HUES6 (cell line): ENCODE measurements at regions not wholly inside any gene's neighbourhood (a gene's known extent, or its start where the extent isn't known, plus 50 kb on each side); places are given as distances from the start of the nearest gene placed in this dataset.
"Not testable (repeated sequence)": the region's sequence is repeated elsewhere in the genome, so short reads cannot be mapped to it uniquely, and the experiment has no call there.

ENCODE experiments used
- H3K27ac ChIP-seq: 2 replicates; pipeline ENCODE4 v1.7.0; 2013; ENCODE audit warnings: low read depth, mild to moderate bottlenecking, low read length, inconsistent platforms
- H3K27me3 ChIP-seq: 2 replicates; pipeline ENCODE4 v1.6.1; 2013; ENCODE audit warnings: low read length; ENCODE audit not compliant: control insufficient read depth, insufficient read depth
- H3K36me3 ChIP-seq: 2 replicates; pipeline ENCODE4 v1.6.1; 2013; ENCODE audit warnings: low read length; ENCODE audit not compliant: control insufficient read depth, insufficient read depth
- H3K4me1 ChIP-seq: 2 replicates; pipeline ENCODE4 v1.6.1; 2013; ENCODE audit warnings: low read length; ENCODE audit not compliant: control insufficient read depth, insufficient read depth
- H3K4me3 ChIP-seq: 2 replicates; pipeline ENCODE4 v1.5.1; 2013; ENCODE audit warnings: low read depth, low read length
- H3K9ac ChIP-seq: one replicate; pipeline ENCODE4 v1.6.1; 2013; ENCODE audit warnings: mild to moderate bottlenecking, low read length
- H3K9me3 ChIP-seq: 2 replicates; pipeline ENCODE4 v1.6.1; 2013; ENCODE audit warnings: low read depth, low read length; ENCODE audit not compliant: control insufficient read depth, insufficient read depth

DNA sequence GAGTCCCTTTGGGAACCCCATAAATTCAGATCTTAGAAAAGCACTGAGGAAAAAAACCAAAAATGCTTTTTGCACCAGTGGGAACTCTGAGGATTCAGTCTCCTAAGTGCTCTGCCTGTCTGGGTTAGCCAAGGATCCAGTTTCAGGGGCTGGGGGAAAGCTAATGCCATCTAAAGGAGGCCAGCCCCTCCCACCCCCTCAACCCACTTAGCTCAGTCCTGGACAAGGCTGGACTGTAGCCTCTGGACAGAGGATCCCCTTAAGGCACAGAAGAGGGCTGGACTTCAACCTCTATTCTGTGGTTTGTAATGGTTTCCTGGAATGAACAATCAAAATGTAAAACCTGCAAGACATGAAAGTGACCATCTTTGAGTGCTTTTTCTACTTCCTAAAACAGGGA, 356.1 kb upstream of the ZFHX3 start:
- peaks cover 8% of the 10 kb centered on the region for H3K4me1 ChIP-seq
- no peaks in the 10 kb centered on the region for H3K36me3 ChIP-seq
- H3K9ac ChIP-seq: no peak overlapping the region
- no peak overlapping the region for H3K4me3 ChIP-seq
- H3K27ac ChIP-seq: no peak overlapping the region
- no peaks in the 10 kb centered on the region for H3K27me3 ChIP-seq
- no peaks in the 10 kb centered on the region for H3K9me3 ChIP-seq

- Histone ChIP-seq H3K36me3 (no peaks in the 10 kb centered on the region), H3K4me3 (no peak overlapping the region), H3K9me3 (no peaks in the 10 kb centered on the region), H3K9ac (no peak overlapping the region), H3K4me1 (peaks cover 8% of the 10 kb centered on the region), H3K27me3 (no peaks in the 10 kb centered on the region), H3K27ac (no peak overlapping the region)
Measured at GRCh38 chr16:73403291-73403690, 355.4 kb upstream of the ZFHX3 start.

- Histone ChIP-seq H3K27me3 (no peaks in the 10 kb centered on the region), H3K9me3 (no peaks in the 10 kb centered on the region)
Measured at GRCh38 chr16:73400951-73401350, 353.0 kb upstream of the ZFHX3 start.

GRCh38 chr16:73399997-73400396, 352.1 kb upstream of the ZFHX3 start:
- Histone ChIP-seq H3K27ac (no peak overlapping the region), H3K27me3 (no peaks in the 10 kb centered on the region), H3K4me3 (no peak overlapping the region), H3K4me1 (peaks cover 8% of the 10 kb centered on the region), H3K36me3 (no peaks in the 10 kb centered on the region), H3K9ac (no peak overlapping the region), H3K9me3 (no peaks in the 10 kb centered on the region)

More at GRCh38 chr16:73400951-73401350, 353.0 kb upstream of the ZFHX3 start:
- no peak overlapping the region for H3K27ac ChIP-seq
- H3K4me3 ChIP-seq: no peak overlapping the region
- no peak overlapping the region for H3K9ac ChIP-seq
- no peaks in the 10 kb centered on the region for H3K36me3 ChIP-seq
- H3K4me1 ChIP-seq: peaks cover 8% of the 10 kb centered on the region

- H3K27me3 ChIP-seq: no peaks in the 10 kb centered on the region
- no peak overlapping the region for H3K4me3 ChIP-seq
- H3K9ac ChIP-seq: no peak overlapping the region
- H3K36me3 ChIP-seq: no peaks in the 10 kb centered on the region
- H3K27ac ChIP-seq: no peak overlapping the region
- H3K9me3 ChIP-seq: no peaks in the 10 kb centered on the region
- H3K4me1 ChIP-seq: peaks cover 8% of the 10 kb centered on the region
Measured at GRCh38 chr16:73399486-73399885, 351.6 kb upstream of the ZFHX3 start.

DNA sequence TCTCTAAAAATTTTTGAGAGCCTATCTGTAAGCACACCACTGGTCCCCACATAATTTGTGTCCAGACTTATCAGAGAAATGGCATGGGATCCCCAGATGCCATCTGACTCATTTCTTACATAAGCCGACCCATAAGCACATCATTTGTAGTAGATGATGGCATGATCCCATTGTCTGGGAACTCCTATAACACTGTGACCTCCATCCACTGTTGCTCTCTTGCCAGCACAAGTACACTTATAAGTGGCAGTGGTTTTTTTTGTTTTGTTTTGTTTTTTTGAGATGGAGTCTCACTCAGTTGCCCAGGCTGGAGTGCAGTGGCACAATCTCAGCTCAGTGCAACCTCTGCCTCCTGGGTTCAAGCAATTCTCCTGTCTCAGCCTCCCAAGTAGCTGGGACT, 350.7 kb upstream of the ZFHX3 start:
- not testable (repeated sequence) for H3K9ac ChIP-seq, H3K9me3 ChIP-seq, H3K27ac ChIP-seq, H3K4me1 ChIP-seq, H3K4me3 ChIP-seq, H3K27me3 ChIP-seq, H3K36me3 ChIP-seq

- Histone ChIP-seq H3K9me3 (no peaks in the 10 kb centered on the region), H3K4me1 (peaks cover 8% of the 10 kb centered on the region), H3K27ac (no peak overlapping the region), H3K9ac (no peak overlapping the region), H3K4me3 (no peak overlapping the region), H3K27me3 (no peaks in the 10 kb centered on the region), H3K36me3 (no peaks in the 10 kb centered on the region)
Measured at GRCh38 chr16:73396556-73396955, 348.6 kb upstream of the ZFHX3 start.

- Histone ChIP-seq H3K36me3 (no peaks in the 10 kb centered on the region), H3K4me1 (no peaks in the 10 kb centered on the region), H3K27ac (no peak overlapping the region), H3K9me3 (no peaks in the 10 kb centered on the region), H3K4me3 (no peak overlapping the region), H3K9ac (no peak overlapping the region), H3K27me3 (no peaks in the 10 kb centered on the region)
Measured at GRCh38 chr16:73390936-73391335, 343.0 kb upstream of the ZFHX3 start.

DNA sequence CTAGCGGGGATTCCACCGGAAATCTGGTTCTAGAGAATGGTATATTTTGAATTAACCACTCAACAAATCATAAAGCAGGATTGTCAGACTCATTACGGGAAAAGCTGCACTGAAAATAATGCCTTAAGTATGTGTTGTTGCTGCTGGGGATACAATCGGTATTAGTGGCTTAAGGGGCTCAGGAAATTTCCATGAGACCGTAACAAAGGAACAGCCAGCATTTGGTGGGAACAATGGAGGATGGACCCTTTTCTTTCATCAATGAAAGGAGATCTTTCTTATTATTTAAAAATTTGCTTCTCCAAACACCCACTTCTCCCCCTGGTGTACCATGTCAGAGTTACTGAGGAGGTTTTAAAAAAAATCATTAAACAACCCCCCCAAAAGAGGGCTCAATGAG, 342.6 kb upstream of the ZFHX3 start:
- Histone ChIP-seq H3K36me3 (no peaks in the 10 kb centered on the region), H3K4me3 (no peak overlapping the region), H3K27me3 (no peaks in the 10 kb centered on the region), H3K9me3 (no peaks in the 10 kb centered on the region), H3K9ac (no peak overlapping the region), H3K4me1 (no peaks in the 10 kb centered on the region), H3K27ac (no peak overlapping the region)

GRCh38 chr16:73389085-73389484, 341.2 kb upstream of the ZFHX3 start:
- Histone ChIP-seq H3K27me3 (no peaks in the 10 kb centered on the region), H3K36me3 (no peaks in the 10 kb centered on the region), H3K9ac (no peak overlapping the region), H3K4me1 (no peaks in the 10 kb centered on the region), H3K9me3 (no peaks in the 10 kb centered on the region), H3K27ac (no peak overlapping the region), H3K4me3 (no peak overlapping the region)

DNA sequence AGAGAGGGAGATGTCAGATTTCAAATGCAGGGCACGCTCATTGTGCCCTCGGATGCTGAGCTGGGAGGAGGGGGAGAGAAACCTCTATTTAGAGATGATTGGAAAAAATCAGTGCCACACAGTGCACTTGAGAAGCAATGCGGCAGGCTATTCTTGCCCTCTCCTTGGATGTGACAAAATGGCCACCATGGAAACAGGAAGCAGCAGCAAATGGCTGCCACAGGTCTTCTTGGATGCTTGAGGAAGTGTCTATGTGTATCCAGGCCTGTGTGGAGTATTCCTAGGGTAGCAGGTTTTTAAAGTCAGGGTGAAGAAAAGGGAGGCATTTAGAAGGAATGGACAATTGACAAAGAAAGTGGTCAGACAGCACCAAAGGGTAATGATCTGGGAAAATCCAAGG, 340.1 kb upstream of the ZFHX3 start:
- Histone ChIP-seq H3K4me3 (no peak overlapping the region), H3K27me3 (no peaks in the 10 kb centered on the region), H3K9ac (no peak overlapping the region), H3K9me3 (no peaks in the 10 kb centered on the region), H3K36me3 (no peaks in the 10 kb centered on the region), H3K4me1 (peaks cover 4% of the 10 kb centered on the region), H3K27ac (no peak overlapping the region)

GRCh38 chr16:73385696-73386095, 337.8 kb upstream of the ZFHX3 start:
- Histone ChIP-seq H3K36me3 (no peaks in the 10 kb centered on the region), H3K4me1 (peaks cover 7% of the 10 kb centered on the region), H3K9me3 (no peaks in the 10 kb centered on the region), H3K27me3 (no peaks in the 10 kb centered on the region), H3K4me3 (no peak overlapping the region), H3K27ac (no peak overlapping the region), H3K9ac (no peak overlapping the region)
